Astrocyte (in vitro differentiated cells and primary cell): ENCODE measurements at regions not wholly inside any gene's neighbourhood (a gene's known extent, or its start where the extent isn't known, plus 50 kb on each side); places are given as distances from the start of the nearest gene placed in this dataset.
A peak's percentile ranks its signal among the peaks of the same experiment; 100 is the strongest.

Experiments
- DNase-seq: peaks from one replicate; pipeline ENCODE4 v3.0.0-alpha.2; 2010; ENCODE audit warnings: low read depth
- FAIRE-seq: peaks from 2 replicates; lab custom pipeline; 2011; peaks lifted over from hg19 to GRCh38; lab: Jason Lieb, UNC
- H2AFZ ChIP-seq: 2 replicates; pipeline ENCODE4 v1.6.0; 2012; ENCODE audit warnings: low read depth, low read length, inconsistent platforms
- H3K27ac ChIP-seq: 2 replicates; pipeline ENCODE4 v1.5.1; 2011; ENCODE audit warnings: low read depth, low read length, inconsistent platforms
- H3K27me3 ChIP-seq: 2 replicates; pipeline ENCODE4 v1.6.0; 2011; ENCODE audit warnings: low read length, inconsistent platforms; ENCODE audit not compliant: insufficient read depth
- H3K36me3 ChIP-seq: 2 replicates; pipeline ENCODE4 v1.5.1; 2011; ENCODE audit warnings: low read length, inconsistent platforms; ENCODE audit not compliant: insufficient read depth
- H3K4me1 ChIP-seq: 2 replicates; pipeline ENCODE4 v1.5.1; 2011; ENCODE audit warnings: low read length, inconsistent platforms; ENCODE audit not compliant: insufficient read depth
- H3K4me2 ChIP-seq: 2 replicates; pipeline ENCODE4 v1.6.0; 2012; ENCODE audit warnings: low read length, inconsistent platforms
- H3K4me3 ChIP-seq: 2 replicates; pipeline ENCODE4 v1.5.1; 2011; ENCODE audit warnings: low read depth, mild to moderate bottlenecking, low read length, inconsistent platforms; ENCODE audit not compliant: insufficient read depth
- H3K79me2 ChIP-seq: 2 replicates; pipeline ENCODE4 v1.6.0; 2012; ENCODE audit warnings: mild to moderate bottlenecking, low read length, inconsistent platforms; ENCODE audit not compliant: insufficient read depth
- H3K9ac ChIP-seq: 2 replicates; pipeline ENCODE4 v1.6.0; 2012; ENCODE audit warnings: mild to moderate bottlenecking, low read length, inconsistent platforms
- H3K9me3 ChIP-seq: 2 replicates; pipeline ENCODE4 v1.5.1; 2012; ENCODE audit warnings: low read depth, mild to moderate bottlenecking, low read length, inconsistent platforms; ENCODE audit not compliant: insufficient read depth
- H4K20me1 ChIP-seq: 2 replicates; pipeline ENCODE4 v1.6.0; 2012; ENCODE audit warnings: low read length, inconsistent platforms; ENCODE audit not compliant: insufficient read depth
- H3K27ac Mint-ChIP-seq: one replicate; pipeline ENCODE4 v1.8.0; 2021; ENCODE audit warnings: mild to moderate bottlenecking, mixed read lengths; ENCODE audit not compliant: unreplicated experiment
- H3K27me3 Mint-ChIP-seq: one replicate; pipeline ENCODE4 v1.8.0; 2021; ENCODE audit warnings: low read depth, mixed read lengths; ENCODE audit not compliant: unreplicated experiment
- H3K36me3 Mint-ChIP-seq: one replicate; pipeline ENCODE4 v1.8.0; 2021; ENCODE audit warnings: low read depth, mixed read lengths; ENCODE audit not compliant: unreplicated experiment
- H3K4me1 Mint-ChIP-seq: one replicate; pipeline ENCODE4 v1.8.0; 2021; ENCODE audit warnings: low read depth, mixed read lengths; ENCODE audit not compliant: unreplicated experiment
- H3K4me3 Mint-ChIP-seq: one replicate; pipeline ENCODE4 v1.8.0; 2021; ENCODE audit warnings: mild to moderate bottlenecking, moderate library complexity, mixed read lengths; ENCODE audit not compliant: unreplicated experiment
- H3K9me3 Mint-ChIP-seq: one replicate; pipeline ENCODE4 v1.8.0; 2021; ENCODE audit warnings: mild to moderate bottlenecking, mixed read lengths; ENCODE audit not compliant: unreplicated experiment
- CTCF ChIP-seq: IDR thresholded peaks from 2 replicates; pipeline ENCODE4 v1.5.1; 2011; ENCODE audit warnings: low read depth, mild to moderate bottlenecking, inconsistent platforms, low read length, moderate library complexity; ENCODE audit not compliant: insufficient read depth
- EZH2 ChIP-seq: IDR thresholded peaks from 2 replicates; pipeline ENCODE4 v1.6.1; 2012; ENCODE audit warnings: mild to moderate bottlenecking, low read length, inconsistent platforms; ENCODE audit not compliant: insufficient read depth

DNA sequence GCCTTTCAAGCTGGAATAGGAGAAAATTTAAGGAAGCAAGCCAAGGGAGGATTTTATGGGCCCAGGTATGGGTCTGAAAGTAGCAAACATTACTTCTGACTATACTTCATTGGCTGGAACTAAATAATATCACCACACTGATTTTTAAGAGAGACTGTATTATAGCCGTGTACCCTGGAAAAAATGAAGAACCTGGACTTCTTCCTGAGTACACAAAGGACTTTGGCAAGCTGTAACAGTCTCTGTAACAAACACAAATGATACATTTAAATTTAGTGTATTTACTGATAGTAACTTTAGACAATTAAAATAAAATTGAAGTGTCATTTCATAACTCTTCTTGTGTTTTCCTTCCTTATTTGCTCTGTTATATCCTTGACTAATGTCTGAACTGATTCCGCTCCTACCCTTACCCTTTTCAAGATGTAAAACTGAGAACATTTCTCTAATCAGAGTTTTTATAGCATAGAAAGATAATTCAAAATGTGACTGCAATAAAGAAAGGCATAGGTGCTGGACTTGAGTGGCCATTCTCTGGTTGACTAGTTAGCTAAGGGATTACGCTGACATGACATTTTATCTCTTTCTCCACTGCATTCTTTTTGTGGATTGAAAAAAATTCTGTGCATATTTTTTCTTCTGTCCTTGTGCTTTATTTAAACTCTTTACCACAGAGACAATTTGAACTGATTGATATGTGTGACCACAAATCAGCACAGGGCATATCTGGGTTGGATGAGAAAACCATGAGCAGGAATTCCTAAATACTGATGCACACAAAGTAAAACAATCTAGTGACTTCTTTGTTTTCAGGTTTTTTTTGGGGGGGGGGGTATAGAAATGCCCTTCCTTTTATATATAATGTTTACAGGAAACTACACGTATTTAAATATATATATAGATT, 349.7 kb downstream of the MDFIC start:
- Mint-ChIP-seq H3K4me1 (peaks cover 24% of the 10 kb centered on the region), H3K27ac (no peak overlapping the region), H3K27me3 (no peaks in the 10 kb centered on the region), H3K36me3 (no peaks in the 10 kb centered on the region), H3K9me3 (peaks cover under 1% of the 10 kb centered on the region), H3K4me3 (no peak overlapping the region)
- no peak overlapping the region for H3K9ac ChIP-seq
- no peaks in the 10 kb centered on the region for H3K79me2 ChIP-seq
- peak; percentile 99 for FAIRE-seq
- H4K20me1 ChIP-seq, result no peaks in the 10 kb centered on the region
- H3K4me3 ChIP-seq, result no peak overlapping the region
- no peak overlapping the region for H2AFZ ChIP-seq
- H3K4me1 ChIP-seq, result peaks cover 8% of the 10 kb centered on the region
- H3K36me3 ChIP-seq, result no peaks in the 10 kb centered on the region
- TF ChIP-seq CTCF, result no peak
- no peak for TF ChIP-seq EZH2
- peak overlapping the region; percentile 21 for H3K4me2 ChIP-seq
- no peak overlapping the region for H3K27ac ChIP-seq
- DNase-seq, result peak; percentile 96
- no peaks in the 10 kb centered on the region for H3K27me3 ChIP-seq
- no peaks in the 10 kb centered on the region for H3K9me3 ChIP-seq

DNA sequence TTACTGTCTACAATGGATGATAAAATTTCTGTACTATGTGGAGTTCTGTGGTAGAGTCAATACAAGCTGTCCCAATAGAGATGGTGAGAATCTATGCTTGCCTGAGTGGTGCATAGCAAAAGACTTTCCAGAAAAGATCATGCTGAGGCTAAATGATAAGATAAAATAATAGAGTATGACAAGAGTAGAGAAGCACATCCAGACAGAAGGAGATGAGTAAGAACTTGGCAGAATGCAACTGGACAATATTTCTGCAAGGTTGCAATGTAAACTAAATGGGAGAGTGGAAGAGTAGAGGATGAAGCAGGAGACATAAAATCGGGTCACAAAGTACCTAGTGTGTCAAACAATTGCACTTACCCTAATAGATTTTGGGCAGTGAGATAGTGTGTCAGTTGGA, 347.6 kb downstream of the MDFIC start:
- no peak overlapping the region for H3K27ac Mint-ChIP-seq

More for the DNA sequence above, 347.6 kb downstream of the MDFIC start:
- H3K4me3 ChIP-seq, result no peak overlapping the region
- no peak overlapping the region for H3K9ac ChIP-seq
- peaks cover 8% of the 10 kb centered on the region for H3K4me1 ChIP-seq
- no peak overlapping the region for H2AFZ ChIP-seq
- Mint-ChIP-seq H3K4me1 (peaks cover 24% of the 10 kb centered on the region), H3K4me3 (no peak overlapping the region), H3K36me3 (no peaks in the 10 kb centered on the region), H3K27me3 (no peaks in the 10 kb centered on the region), H3K9me3 (no peaks in the 10 kb centered on the region)
- H3K27ac ChIP-seq, result no peak overlapping the region
- no peaks in the 10 kb centered on the region for H4K20me1 ChIP-seq
- TF ChIP-seq EZH2 (no peak), CTCF (no peak)
- no peaks in the 10 kb centered on the region for H3K36me3 ChIP-seq
- no peaks in the 10 kb centered on the region for H3K79me2 ChIP-seq
- FAIRE-seq (no peak), DNase-seq (peak; percentile 29)
- no peaks in the 10 kb centered on the region for H3K9me3 ChIP-seq
- no peaks in the 10 kb centered on the region for H3K27me3 ChIP-seq
- H3K4me2 ChIP-seq, result no peak overlapping the region
